Transverse colon (tissue), 3 donors: ENCODE measurements at regions not wholly inside any gene's neighbourhood (a gene's known extent, or its start where the extent isn't known, plus 50 kb on each side); places are given as distances from the start of the nearest gene placed in this dataset.

Source experiments
- CTCF ChIP-seq, 5 experiments: fragments of 200-600 bp in 3 of 5; fragments of 450-650 bp in 2 of 5; sonication (generic) in 3 of 5; IDR thresholded peaks; 1 replicate in 2 of 5; 2 replicates in 3 of 5; pipeline ENCODE4 v1.5.1; 2016 to 2017; ENCODE audit warnings: antibody characterized with exemption in 5 of 5, inconsistent platforms in 3 of 5, mild to moderate bottlenecking in 2 of 5, moderate library complexity in 1 of 5
- EP300 ChIP-seq: sonication (generic); formaldehyde crosslinking; IDR thresholded peaks from one replicate; pipeline ENCODE4 v1.6.1; 2017; ENCODE audit warnings: antibody characterized with exemption, low read depth
- POLR2A ChIP-seq: fragments of 450-650 bp; IDR thresholded peaks from one replicate; pipeline ENCODE4 v1.6.1; 2016; ENCODE audit warnings: antibody characterized with exemption, mild to moderate bottlenecking, moderate library complexity

GRCh38 chr1:185434721-185435120 lies 117.7 kb upstream of the IVNS1ABP start:
- TF ChIP-seq CTCF (IDR thresholded peaks at IDR 0.05) (no peak), POLR2A (no peak), EP300 (no peak)
